ENCODE measurements at regions not wholly inside any gene's neighbourhood (a gene's known extent, or its start where the extent isn't known, plus 50 kb on each side); places are given as distances from the start of the nearest gene placed in this dataset.

DNA sequence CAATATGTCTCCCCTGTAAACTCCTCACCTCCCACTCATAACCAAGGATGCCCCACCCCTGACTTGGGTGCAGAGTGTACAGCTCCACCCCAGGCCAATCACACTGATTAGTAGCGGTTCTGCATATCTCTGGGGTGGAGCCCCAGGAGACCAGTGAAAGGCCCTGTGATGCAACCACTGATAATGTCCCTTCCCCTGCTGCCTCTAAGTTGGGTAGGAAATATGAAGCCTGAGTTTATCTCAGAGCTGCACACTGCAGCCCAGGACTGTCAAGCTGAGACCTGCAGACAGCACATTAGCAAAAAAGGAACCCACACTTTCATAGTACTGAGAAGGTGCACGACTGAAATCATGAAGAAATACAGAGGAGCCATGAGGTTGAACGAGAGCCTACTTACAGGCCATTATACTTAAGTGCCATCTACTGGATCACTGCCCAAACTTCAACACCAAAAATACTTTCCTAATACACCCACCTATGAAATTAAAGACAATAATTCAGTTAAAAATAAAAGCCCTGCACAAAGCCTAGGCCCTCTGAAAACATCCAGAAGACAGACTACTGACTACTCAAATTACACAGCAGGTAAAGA is 455.4 kb upstream of the LRRTM4 start:
- Mint-ChIP-seq H3K27ac (no peak overlapping the region), H3K27me3 (ENCODE audit: low read depth) (no peaks in the 10 kb centered on the region), H3K4me3 (no peak overlapping the region), H3K4me1 (no peaks in the 10 kb centered on the region), H3K36me3 (ENCODE audit: low read depth) (no peaks in the 10 kb centered on the region), H3K9me3 (peaks cover 29% of the 10 kb centered on the region)
- TF ChIP-seq, protein P1, sequence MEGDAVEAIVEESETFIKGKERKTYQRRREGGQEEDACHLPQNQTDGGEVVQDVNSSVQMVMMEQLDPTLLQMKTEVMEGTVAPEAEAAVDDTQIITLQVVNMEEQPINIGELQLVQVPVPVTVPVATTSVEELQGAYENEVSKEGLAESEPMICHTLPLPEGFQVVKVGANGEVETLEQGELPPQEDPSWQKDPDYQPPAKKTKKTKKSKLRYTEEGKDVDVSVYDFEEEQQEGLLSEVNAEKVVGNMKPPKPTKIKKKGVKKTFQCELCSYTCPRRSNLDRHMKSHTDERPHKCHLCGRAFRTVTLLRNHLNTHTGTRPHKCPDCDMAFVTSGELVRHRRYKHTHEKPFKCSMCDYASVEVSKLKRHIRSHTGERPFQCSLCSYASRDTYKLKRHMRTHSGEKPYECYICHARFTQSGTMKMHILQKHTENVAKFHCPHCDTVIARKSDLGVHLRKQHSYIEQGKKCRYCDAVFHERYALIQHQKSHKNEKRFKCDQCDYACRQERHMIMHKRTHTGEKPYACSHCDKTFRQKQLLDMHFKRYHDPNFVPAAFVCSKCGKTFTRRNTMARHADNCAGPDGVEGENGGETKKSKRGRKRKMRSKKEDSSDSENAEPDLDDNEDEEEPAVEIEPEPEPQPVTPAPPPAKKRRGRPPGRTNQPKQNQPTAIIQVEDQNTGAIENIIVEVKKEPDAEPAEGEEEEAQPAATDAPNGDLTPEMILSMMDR (IDR thresholded peaks at IDR 0.05; ENCODE audit: unreplicated experiment in 3 of 3) = peak in 2 of 3 experiments; percentile 6 to 40

DNA sequence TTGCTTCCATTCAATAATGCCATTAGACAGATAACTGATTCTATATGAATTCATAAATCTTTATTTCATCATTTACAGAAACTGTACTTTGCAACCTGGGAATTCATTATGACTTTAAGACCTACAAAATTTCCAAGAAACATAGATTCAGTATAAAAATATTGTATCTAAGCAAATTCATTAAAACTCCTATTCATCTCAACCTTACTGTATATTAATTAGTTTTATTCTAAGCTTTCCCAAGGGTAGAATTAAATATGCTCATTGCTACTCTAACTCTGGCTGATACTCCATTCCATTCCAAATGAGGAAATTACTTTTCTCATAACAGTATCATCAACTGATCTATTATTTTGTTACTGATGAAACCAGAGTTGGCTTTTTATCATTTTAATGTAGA is 473.0 kb upstream of the LRRTM4 start:
- H3K27me3 Mint-ChIP-seq (ENCODE audit: low read depth) = no peaks in the 10 kb centered on the region
- no peaks in the 10 kb centered on the region for H3K4me1 Mint-ChIP-seq
- no peaks in the 10 kb centered on the region for H3K9me3 Mint-ChIP-seq
- no peaks in the 10 kb centered on the region for H3K36me3 Mint-ChIP-seq (ENCODE audit: low read depth)
- H3K4me3 Mint-ChIP-seq = no peak overlapping the region
- TF ChIP-seq, protein P1 (IDR thresholded peaks at IDR 0.05; ENCODE audit: unreplicated experiment in 3 of 3) = no peak
- no peak overlapping the region for H3K27ac Mint-ChIP-seq

DNA sequence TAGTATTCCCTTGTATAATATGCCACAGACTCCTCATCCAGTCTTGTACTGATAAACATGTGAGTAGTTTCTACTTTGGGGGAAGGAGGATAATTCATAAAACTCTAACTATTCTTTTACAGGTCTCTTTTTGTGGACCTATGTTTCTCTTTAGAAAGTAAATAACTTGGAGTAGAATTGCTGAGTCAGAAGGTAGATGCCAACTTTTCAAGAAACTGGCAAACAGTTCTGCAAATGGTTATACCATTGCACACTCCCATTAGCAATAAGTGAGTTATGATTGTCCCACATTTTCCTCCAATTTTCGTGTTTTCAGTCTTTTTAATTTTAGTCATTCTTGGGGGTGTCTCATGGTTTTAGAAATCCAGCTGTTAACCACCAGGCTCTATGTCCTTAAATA is 477.2 kb upstream of the LRRTM4 start:
- Mint-ChIP-seq H3K27me3 (ENCODE audit: low read depth) (no peaks in the 10 kb centered on the region), H3K9me3 (no peaks in the 10 kb centered on the region), H3K36me3 (ENCODE audit: low read depth) (no peaks in the 10 kb centered on the region), H3K27ac (no peak overlapping the region), H3K4me3 (no peak overlapping the region), H3K4me1 (no peaks in the 10 kb centered on the region)
- TF ChIP-seq, protein P1 (IDR thresholded peaks at IDR 0.05; ENCODE audit: unreplicated experiment in 3 of 3) = no peak

DNA sequence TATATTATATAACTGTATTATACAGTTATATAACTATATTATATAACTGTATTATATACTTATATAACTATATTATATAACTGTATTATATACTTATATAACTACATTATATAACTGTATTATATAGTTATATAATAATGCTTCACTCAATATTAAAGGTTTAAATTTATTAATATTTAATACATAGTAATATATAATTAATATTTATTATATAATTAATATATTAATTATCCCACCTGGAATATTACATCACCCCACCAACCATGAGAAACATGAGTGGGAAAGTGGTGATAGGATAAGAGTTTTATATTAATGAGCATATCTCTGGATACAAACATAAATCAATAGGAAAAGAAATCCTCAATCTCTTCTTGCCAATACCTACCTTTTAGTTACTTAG is 487.1 kb upstream of the LRRTM4 start:
- TF ChIP-seq, protein P1 (IDR thresholded peaks at IDR 0.05; ENCODE audit: unreplicated experiment in 3 of 3) = no peak
- Mint-ChIP-seq H3K4me3 (no peak overlapping the region), H3K27ac (no peak overlapping the region), H3K36me3 (ENCODE audit: low read depth) (no peaks in the 10 kb centered on the region), H3K9me3 (peaks cover 7% of the 10 kb centered on the region), H3K27me3 (ENCODE audit: low read depth) (no peaks in the 10 kb centered on the region), H3K4me1 (no peaks in the 10 kb centered on the region)

DNA sequence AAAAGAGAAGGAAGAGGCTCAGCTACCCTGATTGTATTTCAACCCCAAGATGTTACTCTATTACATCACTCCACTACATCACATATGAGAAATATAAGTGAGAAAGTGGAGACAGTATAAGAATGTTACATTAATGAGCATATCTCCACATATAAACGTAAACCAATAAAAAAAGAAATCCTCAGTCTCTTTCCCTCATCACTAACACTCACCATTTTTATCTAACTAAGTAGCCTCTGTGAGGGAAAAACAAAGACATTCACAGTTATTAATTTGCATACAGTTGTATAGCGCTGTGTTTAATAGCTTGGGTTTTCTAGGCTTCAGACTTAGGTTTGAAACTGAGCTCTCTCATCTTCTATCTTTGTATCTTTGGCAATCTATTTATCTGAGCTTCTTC is 489.1 kb upstream of the LRRTM4 start:
- H3K4me3 Mint-ChIP-seq = no peak overlapping the region
- no peaks in the 10 kb centered on the region for H3K4me1 Mint-ChIP-seq
- no peaks in the 10 kb centered on the region for H3K9me3 Mint-ChIP-seq
- TF ChIP-seq, protein P1 (IDR thresholded peaks at IDR 0.05; ENCODE audit: unreplicated experiment in 3 of 3) = no peak
- H3K36me3 Mint-ChIP-seq (ENCODE audit: low read depth) = no peaks in the 10 kb centered on the region
- no peak overlapping the region for H3K27ac Mint-ChIP-seq
- H3K27me3 Mint-ChIP-seq (ENCODE audit: low read depth) = no peaks in the 10 kb centered on the region

DNA sequence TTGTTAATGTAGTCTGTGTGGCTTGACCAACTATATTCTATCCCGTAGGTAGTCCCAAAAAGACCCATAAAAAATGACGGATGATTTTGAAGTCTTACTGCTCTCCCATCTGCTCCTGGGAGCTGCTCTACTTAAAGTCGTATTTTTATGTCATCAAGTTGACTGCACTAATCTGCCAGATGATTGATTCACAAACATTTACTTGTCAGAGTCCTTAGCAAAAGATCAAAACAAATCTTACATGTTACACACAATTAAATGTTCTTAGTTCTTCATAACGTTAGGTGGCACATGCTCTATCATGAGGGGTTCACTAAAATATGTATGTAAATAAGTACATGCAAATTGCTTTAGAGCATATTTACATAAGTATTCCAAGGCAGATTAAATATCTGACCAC is 498.3 kb upstream of the LRRTM4 start:
- no peaks in the 10 kb centered on the region for H3K27me3 Mint-ChIP-seq (ENCODE audit: low read depth)
- no peaks in the 10 kb centered on the region for H3K4me1 Mint-ChIP-seq
- no peak overlapping the region for H3K4me3 Mint-ChIP-seq
- H3K36me3 Mint-ChIP-seq (ENCODE audit: low read depth) = no peaks in the 10 kb centered on the region
- no peak overlapping the region for H3K27ac Mint-ChIP-seq
- H3K9me3 Mint-ChIP-seq = peaks cover 7% of the 10 kb centered on the region
- TF ChIP-seq, protein P1 (IDR thresholded peaks at IDR 0.05; ENCODE audit: unreplicated experiment in 3 of 3) = no peak

Data from nephron (organoid).